CD4-positive, alpha-beta T cell (primary cell): ENCODE measurements at regions not wholly inside any gene's neighbourhood (a gene's known extent, or its start where the extent isn't known, plus 50 kb on each side); places are given as distances from the start of the nearest gene placed in this dataset.

Experiments used
- ATAC-seq: fragments of 200-7000 bp; cut with Tn5 transposase; one replicate; pipeline ENCODE4 v1.10.0; 2022; ENCODE audit warnings: mild to moderate bottlenecking; ENCODE audit not compliant: poor library complexity
- CTCF ChIA-PET: fragments of 350-600 bp; sonication (Branson Sonifier 250); formaldehyde crosslinking; loops from one replicate; lab custom pipeline; 2021; ENCODE audit warnings: antibody characterized with exemption, inconsistent platforms; lab: Charles Lee
- POLR2A ChIA-PET: fragments of 350-600 bp; sonication (Branson Sonifier 250); formaldehyde crosslinking; loops from one replicate; lab custom pipeline; 2021; ENCODE audit warnings: antibody characterized with exemption, inconsistent platforms; lab: Charles Lee
- DNase-seq, 14 experiments: peaks; one replicate each; pipeline ENCODE4 v3.0.0-alpha.2; 2013 to 2020; ENCODE audit warnings: mixed read lengths in 2 of 14
- H3K27ac ChIP-seq, 2 donors: one replicate each; pipeline versions ENCODE4 v1.5.1 to v1.7.0; 2013; ENCODE audit warnings: low read length in 2 of 2, low read depth in 1 of 2, mild to moderate bottlenecking in 1 of 2
- H3K27me3 ChIP-seq, 2 experiments: 1 replicate in 1 of 2; 2 replicates in 1 of 2; pipeline versions ENCODE4 v1.6.1 to v1.7.0; 2013; ENCODE audit warnings: low read length in 2 of 2, control low read depth in 1 of 2, mild to moderate bottlenecking in 1 of 2, moderate library complexity in 1 of 2; ENCODE audit not compliant: insufficient read depth in 2 of 2, control insufficient read depth in 1 of 2
- H3K36me3 ChIP-seq: one replicate; pipeline ENCODE4 v1.6.1; 2013; ENCODE audit warnings: low read length, control low read depth; ENCODE audit not compliant: insufficient read depth
- H3K4me1 ChIP-seq: one replicate; pipeline ENCODE4 v1.6.1; 2013; ENCODE audit warnings: low read length, control low read depth; ENCODE audit not compliant: insufficient read depth
- H3K4me3 ChIP-seq: one replicate; pipeline ENCODE4 v1.5.1; 2013; ENCODE audit warnings: mild to moderate bottlenecking, low read length, moderate library complexity
- H3K9me3 ChIP-seq, 2 experiments: 1 replicate in 1 of 2; 2 replicates in 1 of 2; pipeline versions ENCODE4 v1.6.1 to v1.7.0; 2013; ENCODE audit warnings: low read length in 2 of 2, mild to moderate bottlenecking in 2 of 2, control low read depth in 1 of 2, moderate library complexity in 1 of 2; ENCODE audit not compliant: control insufficient read depth in 1 of 2, insufficient read depth in 1 of 2
- H3K27ac Mint-ChIP-seq: one replicate; pipeline ENCODE4 v1.8.0; 2020; ENCODE audit warnings: mixed read lengths
- H3K27me3 Mint-ChIP-seq: one replicate; pipeline ENCODE4 v1.8.0; 2021; ENCODE audit warnings: mixed read lengths
- H3K36me3 Mint-ChIP-seq: one replicate; pipeline ENCODE4 v1.8.0; 2021; ENCODE audit warnings: low read depth, mixed read lengths
- H3K4me1 Mint-ChIP-seq: one replicate; pipeline ENCODE4 v1.8.0; 2021; ENCODE audit warnings: low read depth, mixed read lengths
- H3K4me3 Mint-ChIP-seq: one replicate; pipeline ENCODE4 v1.8.0; 2020; ENCODE audit warnings: mild to moderate bottlenecking, mixed read lengths
- H3K9me3 Mint-ChIP-seq: one replicate; pipeline ENCODE4 v1.8.0; 2020; ENCODE audit warnings: mixed read lengths
- intact Hi-C, 2 experiments: fragments of 100-400 bp; cut with DNase I in 1 of 2; cut with micrococcal nuclease in 1 of 2; formaldehyde crosslinking; loops; one replicate each; pipeline versions ENCODE4 v1.15.1 to v1.9.0; 2023 to 2025; cut with DNase I, micrococcal nuclease
- TF ChIP-seq, protein P1 (sequence below): fragments of 200-600 bp; IDR thresholded peaks from one replicate; pipeline ENCODE4 v1.8.0; 2022; ENCODE audit warnings: antibody characterized with exemption, mild to moderate bottlenecking

DNA sequence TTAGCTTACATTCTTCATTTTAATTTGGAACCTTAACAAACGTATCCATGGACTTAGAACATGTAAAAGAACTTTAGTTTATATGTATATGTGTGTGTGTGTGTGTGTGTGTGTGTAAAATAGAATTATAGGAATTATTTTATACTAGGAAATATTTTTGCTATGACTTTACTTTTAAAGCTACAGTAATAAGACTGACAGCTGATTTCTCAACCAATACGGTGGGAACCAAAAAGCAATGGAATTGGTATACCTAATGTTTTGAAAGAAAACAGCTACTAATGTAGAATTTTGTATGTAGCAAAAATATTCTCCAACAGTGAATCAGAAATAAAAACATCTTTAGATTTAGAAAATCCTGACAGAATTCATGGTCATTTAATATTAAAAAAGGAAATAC is 146.5 kb upstream of the ARL4C start:
- ChIA-PET CTCF (no interaction called here), POLR2A (interaction anchor here (0.9 kb wide), 1 partner anchor 10 kb away, joined by 3 read pairs; no protein-coding TSS in a partner anchor)
- Histone ChIP-seq H3K4me1 (no peaks in the 10 kb centered on the region), H3K9me3 (peaks cover 9 to 13% of the 10 kb centered on the region in 2 experiments), H3K4me3 (no peak overlapping the region), H3K27me3 (no peaks in the 10 kb centered on the region), H3K36me3 (no peaks in the 10 kb centered on the region), H3K27ac (no peak overlapping the region)
- Mint-ChIP-seq H3K36me3 (no peaks in the 10 kb centered on the region), H3K27ac (no peak overlapping the region), H3K9me3 (peaks cover 8% of the 10 kb centered on the region), H3K4me3 (no peak overlapping the region), H3K4me1 (no peaks in the 10 kb centered on the region), H3K27me3 (peaks cover 23% of the 10 kb centered on the region)
- TF ChIP-seq, protein P1, sequence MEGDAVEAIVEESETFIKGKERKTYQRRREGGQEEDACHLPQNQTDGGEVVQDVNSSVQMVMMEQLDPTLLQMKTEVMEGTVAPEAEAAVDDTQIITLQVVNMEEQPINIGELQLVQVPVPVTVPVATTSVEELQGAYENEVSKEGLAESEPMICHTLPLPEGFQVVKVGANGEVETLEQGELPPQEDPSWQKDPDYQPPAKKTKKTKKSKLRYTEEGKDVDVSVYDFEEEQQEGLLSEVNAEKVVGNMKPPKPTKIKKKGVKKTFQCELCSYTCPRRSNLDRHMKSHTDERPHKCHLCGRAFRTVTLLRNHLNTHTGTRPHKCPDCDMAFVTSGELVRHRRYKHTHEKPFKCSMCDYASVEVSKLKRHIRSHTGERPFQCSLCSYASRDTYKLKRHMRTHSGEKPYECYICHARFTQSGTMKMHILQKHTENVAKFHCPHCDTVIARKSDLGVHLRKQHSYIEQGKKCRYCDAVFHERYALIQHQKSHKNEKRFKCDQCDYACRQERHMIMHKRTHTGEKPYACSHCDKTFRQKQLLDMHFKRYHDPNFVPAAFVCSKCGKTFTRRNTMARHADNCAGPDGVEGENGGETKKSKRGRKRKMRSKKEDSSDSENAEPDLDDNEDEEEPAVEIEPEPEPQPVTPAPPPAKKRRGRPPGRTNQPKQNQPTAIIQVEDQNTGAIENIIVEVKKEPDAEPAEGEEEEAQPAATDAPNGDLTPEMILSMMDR: no peak
- ATAC-seq: no peak
- DNase-seq: no peak
- intact Hi-C loops: no loop called here

DNA sequence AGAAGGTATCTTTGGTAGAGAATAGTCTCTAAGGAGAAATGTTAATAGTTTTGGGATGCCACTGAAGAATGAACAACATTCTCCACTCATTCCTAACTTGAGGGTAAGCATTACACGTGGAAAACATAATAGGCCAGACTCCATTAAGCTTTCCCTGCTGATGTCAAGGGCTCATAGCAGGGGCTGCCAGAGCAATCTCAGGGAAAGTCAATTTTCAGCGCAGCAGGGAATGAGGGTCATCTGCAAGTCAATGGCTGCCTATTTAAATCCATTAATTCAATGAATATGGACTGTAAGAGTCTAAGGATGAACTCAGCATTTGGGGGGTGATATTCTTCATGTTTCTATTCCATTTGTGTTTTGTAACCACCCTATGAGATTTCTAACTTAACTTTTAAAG is 144.2 kb upstream of the ARL4C start:
- intact Hi-C loops: no loop called here
- POLR2A ChIA-PET: no interaction called here
- Mint-ChIP-seq H3K27ac (no peak overlapping the region), H3K36me3 (no peaks in the 10 kb centered on the region), H3K9me3 (peaks cover 10% of the 10 kb centered on the region), H3K4me1 (no peaks in the 10 kb centered on the region), H3K4me3 (no peak overlapping the region), H3K27me3 (peaks cover 23% of the 10 kb centered on the region)
- no peak overlapping the region for H3K4me3 ChIP-seq
- no peaks in the 10 kb centered on the region for H3K27me3 ChIP-seq
- H3K4me1 ChIP-seq: no peaks in the 10 kb centered on the region
- no peaks in the 10 kb centered on the region for H3K36me3 ChIP-seq
- H3K9me3 ChIP-seq: peaks cover 9 to 13% of the 10 kb centered on the region in 2 experiments
- ATAC-seq (no peak), DNase-seq (no peak)
- CTCF ChIA-PET: no interaction called here
- H3K27ac ChIP-seq: no peak overlapping the region
- TF ChIP-seq, protein P1: no peak

DNA sequence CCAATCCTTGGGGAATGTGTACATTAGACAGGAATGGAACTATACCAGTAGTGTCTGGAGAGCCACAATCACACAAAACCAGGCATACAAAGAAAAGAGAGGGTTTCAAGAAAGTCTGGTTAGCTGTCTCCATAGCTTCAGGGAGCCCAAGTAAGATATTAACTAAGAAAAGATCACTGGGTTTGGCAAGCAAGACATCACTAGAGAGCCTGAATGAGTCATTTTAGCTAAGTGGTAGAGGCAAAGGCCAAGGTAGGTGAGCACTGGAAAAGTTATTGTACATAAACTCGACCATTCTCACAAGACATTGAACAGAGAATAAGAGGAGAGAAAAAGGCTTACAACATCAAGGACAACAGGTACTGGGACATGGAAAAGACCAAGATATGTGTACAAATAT is 143.8 kb upstream of the ARL4C start:
- H3K36me3 ChIP-seq: no peaks in the 10 kb centered on the region
- peaks cover 10% of the 10 kb centered on the region for H3K9me3 Mint-ChIP-seq

More for the DNA sequence above, 143.8 kb upstream of the ARL4C start:
- DNase-seq: no peak
- ChIA-PET CTCF (no interaction called here), POLR2A (no interaction called here)
- Histone ChIP-seq H3K27ac (no peak overlapping the region), H3K4me3 (no peak overlapping the region), H3K27me3 (no peaks in the 10 kb centered on the region), H3K9me3 (peaks cover 9 to 13% of the 10 kb centered on the region in 2 experiments), H3K4me1 (no peaks in the 10 kb centered on the region)
- TF ChIP-seq, protein P1: no peak
- H3K4me1 Mint-ChIP-seq: no peaks in the 10 kb centered on the region
- intact Hi-C loops: no loop called here
- no peak for ATAC-seq
- H3K36me3 Mint-ChIP-seq: no peaks in the 10 kb centered on the region
- no peak overlapping the region for H3K4me3 Mint-ChIP-seq
- no peak overlapping the region for H3K27ac Mint-ChIP-seq
- peaks cover 23% of the 10 kb centered on the region for H3K27me3 Mint-ChIP-seq
